ENCODE measurements at regions not wholly inside any gene's neighbourhood (a gene's known extent, or its start where the extent isn't known, plus 50 kb on each side); places are given as distances from the start of the nearest gene placed in this dataset.
A peak's percentile ranks its signal among the peaks of the same experiment; 100 is the strongest.

GRCh38 chr4:90027565-90027964, 99.6 kb upstream of the CCSER1 start:
- Mint-ChIP-seq H3K4me3 (ENCODE audit: unreplicated experiment) (no peak overlapping the region), H3K4me1 (ENCODE audit: insufficient read depth, unreplicated experiment) (peaks cover 6% of the 10 kb centered on the region), H3K27ac (ENCODE audit: low read depth, unreplicated experiment) (no peak overlapping the region), H3K27me3 (ENCODE audit: insufficient read depth, unreplicated experiment) (no peaks in the 10 kb centered on the region), H3K9me3 (ENCODE audit: unreplicated experiment) (no peaks in the 10 kb centered on the region), H3K36me3 (ENCODE audit: insufficient read depth, unreplicated experiment) (no peaks in the 10 kb centered on the region)
- ChIA-PET POLR2A (no interaction called here), CTCF (interaction anchor here (0.7 to 3.4 kb wide), 4 partner anchors 24 to 267 kb away, joined by 3 to 12 read pairs (median 4); no protein-coding TSS in a partner anchor)
- no peak for TF ChIP-seq CTCF (IDR thresholded peaks at IDR 0.05; ENCODE audit: unreplicated experiment)
- no TSS peak for BruUV-seq (replicated peaks)
- no peak for DNase-seq (ENCODE audit: unreplicated experiment)
- intact Hi-C loops (cut with micrococcal nuclease) = no loop called here

GRCh38 chr4:90028460-90028859, 98.7 kb upstream of the CCSER1 start:
- Mint-ChIP-seq H3K9me3 (ENCODE audit: unreplicated experiment) (no peaks in the 10 kb centered on the region), H3K4me1 (ENCODE audit: insufficient read depth, unreplicated experiment) (peaks cover 6% of the 10 kb centered on the region), H3K27ac (ENCODE audit: low read depth, unreplicated experiment) (no peak overlapping the region), H3K27me3 (ENCODE audit: insufficient read depth, unreplicated experiment) (no peaks in the 10 kb centered on the region), H3K4me3 (ENCODE audit: unreplicated experiment) (no peak overlapping the region), H3K36me3 (ENCODE audit: insufficient read depth, unreplicated experiment) (no peaks in the 10 kb centered on the region)
- no peak for DNase-seq (ENCODE audit: unreplicated experiment)
- intact Hi-C loops (cut with micrococcal nuclease) = no loop called here
- ChIA-PET POLR2A (no interaction called here), CTCF (interaction anchor here (0.8 to 1.2 kb wide), 2 partner anchors 24 to 263 kb away, joined by 3 to 4 read pairs; no protein-coding TSS in a partner anchor)
- BruUV-seq (replicated peaks) = no TSS peak
- no peak for TF ChIP-seq CTCF (IDR thresholded peaks at IDR 0.05; ENCODE audit: unreplicated experiment)

DNA sequence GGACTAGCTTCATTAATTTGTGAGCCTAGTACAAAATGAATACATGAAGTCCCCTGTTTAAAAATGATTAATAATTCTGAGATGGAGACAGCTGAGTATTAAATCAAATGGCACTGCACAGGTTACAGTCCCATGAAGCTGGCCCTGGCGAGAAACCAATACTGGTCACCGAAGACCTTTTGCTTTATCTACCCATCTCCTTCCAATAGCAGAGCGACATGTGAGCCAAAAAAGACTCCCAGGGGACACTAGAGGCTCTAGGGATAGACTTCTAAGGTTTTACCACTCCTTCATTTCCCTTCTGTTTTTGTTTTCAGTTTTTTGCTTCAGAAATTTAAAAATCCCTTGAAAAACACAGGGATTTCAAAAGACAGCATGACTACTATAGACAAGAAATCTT, 97.0 kb upstream of the CCSER1 start:
- no peak for TF ChIP-seq CTCF (IDR thresholded peaks at IDR 0.05; ENCODE audit: unreplicated experiment)
- no TSS peak for BruUV-seq (replicated peaks)
- Mint-ChIP-seq H3K4me1 (ENCODE audit: insufficient read depth, unreplicated experiment) (peaks cover 6% of the 10 kb centered on the region), H3K9me3 (ENCODE audit: unreplicated experiment) (no peaks in the 10 kb centered on the region), H3K4me3 (ENCODE audit: unreplicated experiment) (no peak overlapping the region), H3K36me3 (ENCODE audit: insufficient read depth, unreplicated experiment) (no peaks in the 10 kb centered on the region), H3K27me3 (ENCODE audit: insufficient read depth, unreplicated experiment) (no peaks in the 10 kb centered on the region), H3K27ac (ENCODE audit: low read depth, unreplicated experiment) (no peak overlapping the region)
- CTCF ChIA-PET = interaction anchor here (0.6 to 3.5 kb wide), 7 partner anchors 14 to 1600 kb away, joined by 3 to 15 read pairs (median 4); no protein-coding TSS in a partner anchor
- intact Hi-C loops (cut with micrococcal nuclease) = no loop called here
- DNase-seq (ENCODE audit: unreplicated experiment) = no peak
- POLR2A ChIA-PET = no interaction called here

- POLR2A ChIA-PET = interaction anchor here (1.2 kb wide), 1 partner anchor 86 kb away, joined by 3 read pairs; no protein-coding TSS in a partner anchor
- TF ChIP-seq CTCF (IDR thresholded peaks at IDR 0.05; ENCODE audit: unreplicated experiment) = no peak
- H3K9me3 Mint-ChIP-seq (ENCODE audit: unreplicated experiment) = no peaks in the 10 kb centered on the region
- CTCF ChIA-PET = interaction anchor here (0.6 to 3.5 kb wide), 10 partner anchors 11 to 262 kb away, joined by 3 to 15 read pairs (median 4); no protein-coding TSS in a partner anchor
- no peak overlapping the region for H3K4me3 Mint-ChIP-seq (ENCODE audit: unreplicated experiment)
- BruUV-seq (replicated peaks) = no TSS peak
- no peaks in the 10 kb centered on the region for H3K27me3 Mint-ChIP-seq (ENCODE audit: insufficient read depth, unreplicated experiment)
- no peaks in the 10 kb centered on the region for H3K36me3 Mint-ChIP-seq (ENCODE audit: insufficient read depth, unreplicated experiment)
- peak; percentile 27 for DNase-seq (ENCODE audit: unreplicated experiment)
- intact Hi-C loops (cut with micrococcal nuclease) = no loop called here
- no peak overlapping the region for H3K27ac Mint-ChIP-seq (ENCODE audit: low read depth, unreplicated experiment)
- peaks cover 6% of the 10 kb centered on the region for H3K4me1 Mint-ChIP-seq (ENCODE audit: insufficient read depth, unreplicated experiment)
Measured at GRCh38 chr4:90030953-90031352, 96.2 kb upstream of the CCSER1 start.

Measured in MCF 10A (cell line).